ENCODE measurements at regions not wholly inside any gene's neighbourhood (a gene's known extent, or its start where the extent isn't known, plus 50 kb on each side); places are given as distances from the start of the nearest gene placed in this dataset.
"Not testable (repeated sequence)": the region's sequence is repeated elsewhere in the genome, so short reads cannot be mapped to it uniquely, and the experiment has no call there.

- DNase-seq (ENCODE audit: low spot score): no peak
Observed at GRCh38 chr20:43404878-43405277, 52.8 kb upstream of the SRSF6 start.

- not testable (repeated sequence) for DNase-seq (ENCODE audit: low spot score)
Observed at GRCh38 chr20:43400882-43401281, 56.8 kb upstream of the SRSF6 start.

GRCh38 chr20:43398676-43399324, 58.9 kb upstream of the SRSF6 start:
- DNase-seq (ENCODE audit: low spot score): no peak

GRCh38 chr20:43397147-43397546, 60.5 kb upstream of the SRSF6 start:
- peak; percentile 39 for DNase-seq (ENCODE audit: low spot score)

GRCh38 chr20:43393052-43393451, 64.6 kb upstream of the SRSF6 start:
- DNase-seq (ENCODE audit: low spot score): no peak

GRCh38 chr20:43392561-43392960, 65.1 kb upstream of the SRSF6 start:
- no peak for DNase-seq (ENCODE audit: low spot score)

- DNase-seq (ENCODE audit: low spot score): peak; percentile 31
Observed at GRCh38 chr20:43389839-43390626, 67.7 kb upstream of the SRSF6 start.

GRCh38 chr20:43389211-43389610, 68.5 kb upstream of the SRSF6 start:
- DNase-seq (ENCODE audit: low spot score): peak; percentile 47

GRCh38 chr20:43388268-43389002, 69.3 kb upstream of the SRSF6 start:
- peak; percentile 80 for DNase-seq (ENCODE audit: low spot score)

GRCh38 chr20:43387737-43388136, 70.0 kb upstream of the SRSF6 start:
- no peak for DNase-seq (ENCODE audit: low spot score)

GRCh38 chr20:43386878-43387277, 70.8 kb upstream of the SRSF6 start:
- no peak for DNase-seq (ENCODE audit: low spot score)

- no peak for DNase-seq (ENCODE audit: low spot score)
Observed at GRCh38 chr20:43385914-43386313, 71.8 kb upstream of the SRSF6 start.

GRCh38 chr20:43384101-43384940, 73.4 kb upstream of the SRSF6 start:
- DNase-seq (ENCODE audit: low spot score): no peak

- DNase-seq (ENCODE audit: low spot score): peak; percentile 25
Observed at GRCh38 chr20:43383026-43383795, 74.5 kb upstream of the SRSF6 start.

- not testable (repeated sequence) for DNase-seq (ENCODE audit: low spot score)
Observed at GRCh38 chr20:43382135-43382534, 75.6 kb upstream of the SRSF6 start.

- DNase-seq (ENCODE audit: low spot score): not testable (repeated sequence)
Observed at GRCh38 chr20:43381533-43381932, 76.2 kb upstream of the SRSF6 start.

- peak; percentile 85 for DNase-seq (ENCODE audit: low spot score)
Observed at GRCh38 chr20:43379239-43379917, 78.3 kb upstream of the SRSF6 start.

GRCh38 chr20:43376831-43377230, 80.9 kb upstream of the SRSF6 start:
- no peak for DNase-seq (ENCODE audit: low spot score)

GRCh38 chr20:43375591-43375990, 82.1 kb upstream of the SRSF6 start:
- peak; percentile 50 for DNase-seq (ENCODE audit: low spot score)

GRCh38 chr20:43372051-43372450, 85.6 kb upstream of the SRSF6 start:
- DNase-seq (ENCODE audit: low spot score): no peak

GRCh38 chr20:43365691-43366090, 92.0 kb upstream of the SRSF6 start:
- DNase-seq (ENCODE audit: low spot score): no peak

Measured in GM03348 (cell line).